ENCODE measurements at regions not wholly inside any gene's neighbourhood (a gene's known extent, or its start where the extent isn't known, plus 50 kb on each side); places are given as distances from the start of the nearest gene placed in this dataset.

DNA sequence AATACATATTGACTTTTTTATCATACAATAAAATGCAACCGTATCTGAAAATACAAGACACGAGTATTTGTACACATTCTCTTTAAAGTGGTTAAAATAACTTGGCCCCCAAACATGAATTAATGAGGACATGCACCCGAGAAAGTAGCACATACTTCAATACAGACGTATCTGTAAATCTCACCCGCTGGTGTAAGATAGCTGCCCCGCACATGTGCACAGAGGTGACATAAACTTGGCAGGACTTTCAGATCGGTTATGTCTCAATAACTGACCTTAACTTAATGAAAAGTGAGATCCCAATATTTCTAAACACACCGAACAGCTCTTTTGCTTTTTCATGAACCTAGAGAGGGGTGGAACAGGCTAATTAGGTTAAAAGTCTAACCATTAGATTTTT is 91.5 kb upstream of the RPS6KA2 start (continued):
- TF ChIP-seq, protein P1, sequence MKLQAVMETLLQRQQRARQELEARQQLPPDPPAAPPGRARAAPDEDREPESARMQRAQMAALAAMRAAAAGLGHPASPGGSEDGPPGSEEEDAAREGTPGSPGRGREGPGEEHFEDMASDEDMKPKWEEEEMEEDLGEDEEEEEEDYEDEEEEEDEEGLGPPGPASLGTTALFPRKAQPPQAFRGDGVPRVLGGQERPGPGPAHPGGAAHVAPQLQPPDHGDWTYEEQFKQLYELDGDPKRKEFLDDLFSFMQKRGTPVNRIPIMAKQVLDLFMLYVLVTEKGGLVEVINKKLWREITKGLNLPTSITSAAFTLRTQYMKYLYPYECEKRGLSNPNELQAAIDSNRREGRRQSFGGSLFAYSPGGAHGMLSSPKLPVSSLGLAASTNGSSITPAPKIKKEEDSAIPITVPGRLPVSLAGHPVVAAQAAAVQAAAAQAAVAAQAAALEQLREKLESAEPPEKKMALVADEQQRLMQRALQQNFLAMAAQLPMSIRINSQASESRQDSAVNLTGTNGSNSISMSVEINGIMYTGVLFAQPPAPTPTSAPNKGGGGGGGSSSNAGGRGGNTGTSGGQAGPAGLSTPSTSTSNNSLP (IDR thresholded peaks at IDR 0.05; ENCODE audit: low read depth, low read length): no peak
- TF ChIP-seq, protein P2, sequence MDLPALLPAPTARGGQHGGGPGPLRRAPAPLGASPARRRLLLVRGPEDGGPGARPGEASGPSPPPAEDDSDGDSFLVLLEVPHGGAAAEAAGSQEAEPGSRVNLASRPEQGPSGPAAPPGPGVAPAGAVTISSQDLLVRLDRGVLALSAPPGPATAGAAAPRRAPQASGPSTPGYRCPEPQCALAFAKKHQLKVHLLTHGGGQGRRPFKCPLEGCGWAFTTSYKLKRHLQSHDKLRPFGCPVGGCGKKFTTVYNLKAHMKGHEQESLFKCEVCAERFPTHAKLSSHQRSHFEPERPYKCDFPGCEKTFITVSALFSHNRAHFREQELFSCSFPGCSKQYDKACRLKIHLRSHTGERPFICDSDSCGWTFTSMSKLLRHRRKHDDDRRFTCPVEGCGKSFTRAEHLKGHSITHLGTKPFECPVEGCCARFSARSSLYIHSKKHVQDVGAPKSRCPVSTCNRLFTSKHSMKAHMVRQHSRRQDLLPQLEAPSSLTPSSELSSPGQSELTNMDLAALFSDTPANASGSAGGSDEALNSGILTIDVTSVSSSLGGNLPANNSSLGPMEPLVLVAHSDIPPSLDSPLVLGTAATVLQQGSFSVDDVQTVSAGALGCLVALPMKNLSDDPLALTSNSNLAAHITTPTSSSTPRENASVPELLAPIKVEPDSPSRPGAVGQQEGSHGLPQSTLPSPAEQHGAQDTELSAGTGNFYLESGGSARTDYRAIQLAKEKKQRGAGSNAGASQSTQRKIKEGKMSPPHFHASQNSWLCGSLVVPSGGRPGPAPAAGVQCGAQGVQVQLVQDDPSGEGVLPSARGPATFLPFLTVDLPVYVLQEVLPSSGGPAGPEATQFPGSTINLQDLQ (CRISPR knock-in tag; IDR thresholded peaks at IDR 0.05): no peak

DNA sequence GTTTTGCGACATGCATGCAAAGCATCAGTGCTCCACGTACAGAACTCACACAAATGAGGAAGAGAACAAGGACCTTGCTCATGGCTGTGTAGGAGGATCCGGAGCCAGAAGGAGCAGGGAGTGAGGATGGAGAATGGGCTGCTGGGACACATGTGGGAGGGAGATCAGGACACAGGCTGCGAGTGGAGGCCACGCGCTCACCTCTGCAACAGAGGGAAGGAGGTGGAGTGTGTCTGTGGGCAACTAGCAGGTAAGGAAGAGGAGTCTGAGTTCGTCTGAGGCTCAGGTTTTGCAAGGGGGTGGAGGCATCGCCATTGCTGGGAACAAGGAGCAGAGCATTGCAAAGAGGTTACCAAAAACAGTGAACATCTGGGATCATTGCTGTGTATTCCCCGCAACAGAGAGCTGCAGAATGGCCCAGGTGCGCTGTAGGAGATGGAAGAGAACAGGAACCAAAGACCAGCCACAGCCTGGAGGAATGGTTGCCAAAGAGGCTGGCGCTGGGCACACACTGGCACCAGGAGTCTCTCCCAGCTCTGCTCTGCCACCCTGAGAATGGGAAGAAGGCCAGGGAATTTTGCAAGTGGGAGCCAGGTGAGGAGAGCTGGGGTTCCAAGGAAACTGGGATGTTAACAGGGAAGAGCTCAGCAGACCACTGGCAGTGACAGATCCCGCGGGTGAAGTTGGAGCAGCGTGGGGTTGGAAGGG is 90.0 kb upstream of the RPS6KA2 start:
- POLR2A ChIA-PET: no interaction called here
- ATAC-seq (no peak), DNase-seq (ENCODE audit: low spot score) (no peak), FAIRE-seq (no peak)
- no peak overlapping the region for H3K27ac ChIP-seq (ENCODE audit: extremely low read length, insufficient read depth, low read length)
- H3K27me3 ChIP-seq (ENCODE audit: control insufficient read depth in 1 of 2, insufficient read depth in 2 of 2, low read length in 2 of 2): peaks cover 5 to 83% of the 10 kb centered on the region in 2 experiments; a peak in 4 of 5 replicates
- TF ChIP-seq, protein P3, sequence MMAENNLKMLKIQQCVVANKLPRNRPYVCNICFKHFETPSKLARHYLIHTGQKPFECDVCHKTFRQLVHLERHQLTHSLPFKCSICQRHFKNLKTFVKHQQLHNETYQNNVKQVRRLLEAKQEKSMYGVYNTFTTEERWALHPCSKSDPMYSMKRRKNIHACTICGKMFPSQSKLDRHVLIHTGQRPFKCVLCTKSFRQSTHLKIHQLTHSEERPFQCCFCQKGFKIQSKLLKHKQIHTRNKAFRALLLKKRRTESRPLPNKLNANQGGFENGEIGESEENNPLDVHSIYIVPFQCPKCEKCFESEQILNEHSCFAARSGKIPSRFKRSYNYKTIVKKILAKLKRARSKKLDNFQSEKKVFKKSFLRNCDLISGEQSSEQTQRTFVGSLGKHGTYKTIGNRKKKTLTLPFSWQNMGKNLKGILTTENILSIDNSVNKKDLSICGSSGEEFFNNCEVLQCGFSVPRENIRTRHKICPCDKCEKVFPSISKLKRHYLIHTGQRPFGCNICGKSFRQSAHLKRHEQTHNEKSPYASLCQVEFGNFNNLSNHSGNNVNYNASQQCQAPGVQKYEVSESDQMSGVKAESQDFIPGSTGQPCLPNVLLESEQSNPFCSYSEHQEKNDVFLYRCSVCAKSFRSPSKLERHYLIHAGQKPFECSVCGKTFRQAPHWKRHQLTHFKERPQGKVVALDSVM (CRISPR knock-in tag; IDR thresholded peaks at IDR 0.05): no peak
- TF ChIP-seq EED (CRISPR knock-in tag; IDR thresholded peaks at IDR 0.05): 0 out of 2 replicates have a peak, but pooled peaks have one; percentile 28
- WGBS (ENCODE audit: low lambda C conversion rate): 38% methylated on average over 14 of the region's 14 CpGs
- H4K20me1 ChIP-seq (ENCODE audit: insufficient read depth, low read length): peaks cover 4% of the 10 kb centered on the region
- H3K79me2 ChIP-seq (ENCODE audit: insufficient read depth, low read length): no peaks in the 10 kb centered on the region
- no peak overlapping the region for H2AFZ ChIP-seq (ENCODE audit: low read length)
- no peaks in the 10 kb centered on the region for H3K9me3 ChIP-seq (ENCODE audit: low read length)
- H3K9ac ChIP-seq (ENCODE audit: insufficient read depth, low read depth, low read length): no peak overlapping the region
- no peak overlapping the region for H3K4me2 ChIP-seq (ENCODE audit: low read depth, low read length)
- in situ Hi-C loops (cut with HindIII; ENCODE audit: extremely low pct_ligation_motif_present, low pct_unique_long_range_greater_than_20kb) (no loop called here), intact Hi-C loops (cut with micrococcal nuclease; ENCODE audit: unreplicated experiment) (no loop called here)
- CTCF ChIA-PET (ENCODE audit: low intra/inter-chr PET ratio, low total read pairs): no interaction called here
- H3K4me1 ChIP-seq (ENCODE audit: insufficient read depth, low read length): no peaks in the 10 kb centered on the region
- no peaks in the 10 kb centered on the region for H3K36me3 ChIP-seq (replicated peaks in 1 of 2; ENCODE audit: control insufficient read depth in 1 of 2, insufficient read depth in 2 of 2, low read length in 2 of 2)
- H3K4me3 ChIP-seq (replicated peaks in 1 of 3; ENCODE audit: insufficient read depth in 1 of 3, low read depth in 2 of 3, low read length in 3 of 3): no peak overlapping the region
- BruUV-seq (replicated peaks): no TSS peak

All from HepG2 (cell line).